Gastroesophageal sphincter (tissue), 4 donors: ENCODE measurements at regions not wholly inside any gene's neighbourhood (a gene's known extent, or its start where the extent isn't known, plus 50 kb on each side); places are given as distances from the start of the nearest gene placed in this dataset.
A peak's percentile ranks its signal among the peaks of the same experiment; 100 is the strongest.

ENCODE experiments used
- ATAC-seq: fragments of 150-250 bp; one replicate; pipeline ENCODE4 v1.9.1; 2016; ENCODE audit warnings: mild to moderate bottlenecking, moderate library complexity
- H3K27ac ChIP-seq, 4 donors: fragments of 200-600 bp; sonication (generic) in 3 of 4; 1 replicate in 3 of 4; 2 replicates in 1 of 4; pipeline ENCODE4 v1.5.1; 2016 to 2019
- H3K27me3 ChIP-seq: fragments of 200-600 bp; sonication (generic); one replicate; pipeline ENCODE4 v1.5.1; 2019
- H3K36me3 ChIP-seq, 2 donors: fragments of 200-600 bp; sonication (generic); one replicate each; pipeline ENCODE4 v1.5.1; 2019; ENCODE audit warnings: control low read depth in 1 of 2
- H3K4me1 ChIP-seq, 3 donors: fragments of 200-600 bp; sonication (generic); 1 replicate in 2 of 3; 2 replicates in 1 of 3; pipeline ENCODE4 v1.5.1; 2016 to 2019; ENCODE audit warnings: control low read depth in 2 of 3
- H3K4me3 ChIP-seq, 2 donors: fragments of 200-600 bp; sonication (generic); one replicate each; pipeline ENCODE4 v1.5.1; 2019; ENCODE audit warnings: mild to moderate bottlenecking in 1 of 2, moderate library complexity in 1 of 2
- H3K9me3 ChIP-seq, 3 donors: fragments of 200-600 bp; sonication (generic); one replicate each; pipeline ENCODE4 v1.5.1; 2017 to 2019; ENCODE audit warnings: control low read depth in 2 of 3
- CTCF ChIP-seq, 4 experiments: fragments of 200-600 bp in 2 of 4; fragments of 450-650 bp in 2 of 4; sonication (generic) in 1 of 4; IDR thresholded peaks; one replicate each; pipeline ENCODE4 v1.5.1; 2017 to 2019; ENCODE audit warnings: antibody characterized with exemption in 4 of 4, mild to moderate bottlenecking in 2 of 4, moderate library complexity in 2 of 4
- EP300 ChIP-seq: sonication (generic); formaldehyde crosslinking; IDR thresholded peaks from one replicate; pipeline ENCODE4 v1.6.1; 2017; ENCODE audit warnings: antibody characterized with exemption, mild to moderate bottlenecking
- POLR2A ChIP-seq, 2 donors: fragments of 450-650 bp; IDR thresholded peaks; one replicate each; pipeline ENCODE4 v1.6.1; 2017; ENCODE audit warnings: antibody characterized with exemption in 2 of 2, mild to moderate bottlenecking in 2 of 2, moderate library complexity in 1 of 2
- POLR2AphosphoS5 ChIP-seq: sonication (generic); formaldehyde crosslinking; IDR thresholded peaks from one replicate; pipeline ENCODE4 v1.6.1; 2017; ENCODE audit warnings: antibody characterized with exemption
- WGBS, 2 donors: methylation state at CpG; one replicate each; pipeline ENCODE4 v1.1.5; 2018; ENCODE audit warnings: low coverage in 1 of 2; 5-methylcytosine and 5-hydroxymethylcytosine counted together

GRCh38 chr16:73565925-73566324 is 518.0 kb upstream of the ZFHX3 start:
- peaks cover 13% of the 10 kb centered on the region for H3K27me3 ChIP-seq
- TF ChIP-seq POLR2AphosphoS5 (no peak), EP300 (no peak)
- no peaks in the 10 kb centered on the region for H3K9me3 ChIP-seq
- H3K4me1 ChIP-seq, result no peaks in the 10 kb centered on the region
- ATAC-seq, result no peak
- H3K36me3 ChIP-seq, result no peaks in the 10 kb centered on the region
- H3K4me3 ChIP-seq, result no peak overlapping the region
- no peak overlapping the region for H3K27ac ChIP-seq
- WGBS, 2 donors, result 83 to 100% methylated on average over 1 to 2 of the region's 3 CpGs

GRCh38 chr16:73565263-73565662 is 517.3 kb upstream of the ZFHX3 start:
- H3K36me3 ChIP-seq, result no peaks in the 10 kb centered on the region
- H3K27me3 ChIP-seq, result peaks cover 13% of the 10 kb centered on the region
- H3K9me3 ChIP-seq, result no peaks in the 10 kb centered on the region
- H3K4me1 ChIP-seq, result no peaks in the 10 kb centered on the region
- no peak for TF ChIP-seq POLR2A (IDR thresholded peaks at IDR 0.05)
- no peak for TF ChIP-seq POLR2AphosphoS5
- TF ChIP-seq CTCF (IDR thresholded peaks at IDR 0.05), result peak in 2 of 4 experiments; percentile 25 to 35
- WGBS, 2 donors, result 40 to 49% methylated on average over 7 of the region's 7 CpGs
- no peak overlapping the region for H3K4me3 ChIP-seq
- no peak for ATAC-seq
- H3K27ac ChIP-seq, result no peak overlapping the region

- Histone ChIP-seq H3K27me3 (peaks cover 9% of the 10 kb centered on the region), H3K4me3 (no peak overlapping the region), H3K9me3 (no peaks in the 10 kb centered on the region), H3K36me3 (no peaks in the 10 kb centered on the region), H3K27ac (no peak overlapping the region), H3K4me1 (no peaks in the 10 kb centered on the region)
- 93 to 100% methylated on average over 3 of the region's 3 CpGs for WGBS, 2 donors
- TF ChIP-seq POLR2A (IDR thresholded peaks at IDR 0.05) (no peak), POLR2AphosphoS5 (no peak), EP300 (no peak), CTCF (IDR thresholded peaks at IDR 0.05) (no peak)
- no peak for ATAC-seq
These were observed 515.8 kb upstream of the ZFHX3 start for GRCh38 chr16:73563709-73564108.

- Histone ChIP-seq H3K9me3 (no peaks in the 10 kb centered on the region), H3K27ac (no peak overlapping the region), H3K4me3 (no peak overlapping the region), H3K36me3 (no peaks in the 10 kb centered on the region), H3K4me1 (no peaks in the 10 kb centered on the region), H3K27me3 (peaks cover under 1% of the 10 kb centered on the region)
- WGBS, 2 donors, result 81 to 86% methylated on average over 1 to 5 of the region's 7 CpGs
- no peak for ATAC-seq
- TF ChIP-seq CTCF (IDR thresholded peaks at IDR 0.05), result no peak
- TF ChIP-seq POLR2A (IDR thresholded peaks at IDR 0.05), result no peak
- no peak for TF ChIP-seq EP300
- no peak for TF ChIP-seq POLR2AphosphoS5
These were observed 512.6 kb upstream of the ZFHX3 start for GRCh38 chr16:73560497-73560896.

GRCh38 chr16:73558219-73558618 is 510.3 kb upstream of the ZFHX3 start:
- WGBS, 2 donors, result 72 to 73% methylated on average over 3 to 7 of the region's 7 CpGs
- Histone ChIP-seq H3K4me3 (no peak overlapping the region), H3K4me1 (no peaks in the 10 kb centered on the region), H3K36me3 (no peaks in the 10 kb centered on the region), H3K27ac (no peak overlapping the region), H3K9me3 (no peaks in the 10 kb centered on the region), H3K27me3 (peaks cover 15% of the 10 kb centered on the region)
- no peak for ATAC-seq
- TF ChIP-seq POLR2A (IDR thresholded peaks at IDR 0.05) (no peak), CTCF (IDR thresholded peaks at IDR 0.05) (no peak), EP300 (no peak), POLR2AphosphoS5 (no peak)
